ENCODE measurements at regions not wholly inside any gene's neighbourhood (a gene's known extent, or its start where the extent isn't known, plus 50 kb on each side); places are given as distances from the start of the nearest gene placed in this dataset.

- TF ChIP-seq CTCF (IDR thresholded peaks at IDR 0.05; ENCODE audit: insufficient read depth, low read length, poor library complexity, severe bottlenecking), result no peak
- TF ChIP-seq EZH2phosphoT487 (conservative IDR thresholded peaks at IDR 0.05; ENCODE audit: low read length), result no peak
Observed at GRCh38 chr9:90433398-90433941, 209.2 kb downstream of the DIRAS2 start.

Data from SU-DHL-6 (cell line).